ENCODE measurements at regions not wholly inside any gene's neighbourhood (a gene's known extent, or its start where the extent isn't known, plus 50 kb on each side); places are given as distances from the start of the nearest gene placed in this dataset.
"Not testable (repeated sequence)": the region's sequence is repeated elsewhere in the genome, so short reads cannot be mapped to it uniquely, and the experiment has no call there.

- no peak for DNase-seq
These were observed 580.3 kb downstream of the BNC2 start for GRCh38 chr9:16290169-16290568.

- DNase-seq: no peak
These were observed 578.5 kb downstream of the BNC2 start for GRCh38 chr9:16291921-16292320.

- no peak for DNase-seq
These were observed 576.9 kb downstream of the BNC2 start for GRCh38 chr9:16293610-16294009.

- no peak for DNase-seq
These were observed 576.2 kb downstream of the BNC2 start for GRCh38 chr9:16294133-16294770.

- not testable (repeated sequence) for DNase-seq
These were observed 575.5 kb downstream of the BNC2 start for GRCh38 chr9:16294940-16295339.

- not testable (repeated sequence) for DNase-seq
These were observed 571.1 kb downstream of the BNC2 start for GRCh38 chr9:16299368-16299767.

GRCh38 chr9:16303506-16303905, 567.0 kb downstream of the BNC2 start:
- DNase-seq: no peak

GRCh38 chr9:16304301-16304700, 566.2 kb downstream of the BNC2 start:
- DNase-seq: no peak

- no peak for DNase-seq
These were observed 563.9 kb downstream of the BNC2 start for GRCh38 chr9:16306586-16306985.

GRCh38 chr9:16307626-16308195, 562.8 kb downstream of the BNC2 start:
- DNase-seq: no peak

- no peak for DNase-seq
These were observed 561.8 kb downstream of the BNC2 start for GRCh38 chr9:16308645-16309044.

GRCh38 chr9:16309082-16309468, 561.4 kb downstream of the BNC2 start:
- DNase-seq: no peak

GRCh38 chr9:16309469-16310271, 560.8 kb downstream of the BNC2 start:
- DNase-seq: no peak

GRCh38 chr9:16310278-16311110, 560.0 kb downstream of the BNC2 start:
- DNase-seq: no peak

- no peak for DNase-seq
These were observed 558.4 kb downstream of the BNC2 start for GRCh38 chr9:16312116-16312515.

- no peak for DNase-seq
These were observed 557.4 kb downstream of the BNC2 start for GRCh38 chr9:16312962-16313546.

- no peak for DNase-seq
These were observed 556.0 kb downstream of the BNC2 start for GRCh38 chr9:16314476-16314875.

- DNase-seq: no peak
These were observed 554.8 kb downstream of the BNC2 start for GRCh38 chr9:16315720-16316119.

- DNase-seq: no peak
These were observed 554.0 kb downstream of the BNC2 start for GRCh38 chr9:16316456-16316855.

GRCh38 chr9:16316911-16317817, 553.3 kb downstream of the BNC2 start:
- no peak for DNase-seq

GRCh38 chr9:16318516-16319060, 551.9 kb downstream of the BNC2 start:
- no peak for DNase-seq

- no peak for DNase-seq
These were observed 550.8 kb downstream of the BNC2 start for GRCh38 chr9:16319646-16320045.

Measured in NCI-H510A treated with DMSO at 0.1 percent for 48 hours (cell line).